Type B pancreatic cell (in vitro differentiated cells): ENCODE measurements at regions not wholly inside any gene's neighbourhood (a gene's known extent, or its start where the extent isn't known, plus 50 kb on each side); places are given as distances from the start of the nearest gene placed in this dataset.

Experiments
- DNase-seq: peaks from one replicate; pipeline ENCODE4 v3.0.0; 2021; ENCODE audit warnings: mixed read lengths; ENCODE audit not compliant: unreplicated experiment; ENCODE audit errors: extremely low spot score
- H3K27ac Mint-ChIP-seq: 2 replicates; pipeline ENCODE4 v1.8.0; 2021; ENCODE audit warnings: mild to moderate bottlenecking, mixed read lengths
- H3K27me3 Mint-ChIP-seq: 2 replicates; pipeline ENCODE4 v1.8.0; 2021; ENCODE audit warnings: mixed read lengths
- H3K36me3 Mint-ChIP-seq: 2 replicates; pipeline ENCODE4 v1.8.0; 2021; ENCODE audit warnings: mixed read lengths
- H3K4me1 Mint-ChIP-seq: one replicate; pipeline ENCODE4 v1.8.0; 2021; ENCODE audit warnings: mixed read lengths; ENCODE audit not compliant: unreplicated experiment
- H3K4me3 Mint-ChIP-seq: 2 replicates; pipeline ENCODE4 v1.8.0; 2021; ENCODE audit warnings: mild to moderate bottlenecking, mixed read lengths
- H3K9me3 Mint-ChIP-seq: 2 replicates; pipeline ENCODE4 v1.8.0; 2021; ENCODE audit warnings: mixed read lengths
- TF ChIP-seq, protein P1 (sequence below): fragments of 200-600 bp; sonication (generic); conservative IDR thresholded peaks from 2 replicates; pipeline ENCODE4 v1.5.0; 2021; ENCODE audit warnings: antibody characterized with exemption, mild to moderate bottlenecking

DNA sequence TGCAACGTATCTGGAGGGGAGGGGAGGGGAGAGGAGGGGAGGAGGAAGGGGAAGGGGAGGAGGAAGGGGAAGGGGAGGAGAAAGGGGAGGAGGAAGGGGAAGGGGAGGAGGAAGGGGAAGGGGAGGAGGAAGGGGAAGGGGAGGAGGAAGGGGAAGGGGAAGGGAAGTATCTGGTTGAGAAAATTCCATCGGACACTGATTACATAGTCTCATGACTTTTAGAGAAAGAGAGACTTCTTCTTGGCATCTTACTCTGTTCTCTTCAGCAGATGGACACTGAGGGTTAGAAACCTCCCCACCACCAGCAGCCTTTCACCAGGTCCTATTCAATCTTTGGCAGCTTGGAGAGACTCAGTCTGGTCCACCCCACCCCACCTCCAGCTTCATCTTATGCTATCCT is 296.3 kb downstream of the TNS1 start:
- peaks cover 5% of the 10 kb centered on the region for H3K9me3 Mint-ChIP-seq
- no peak for DNase-seq
- H3K27me3 Mint-ChIP-seq: no peaks in the 10 kb centered on the region
- TF ChIP-seq, protein P1, sequence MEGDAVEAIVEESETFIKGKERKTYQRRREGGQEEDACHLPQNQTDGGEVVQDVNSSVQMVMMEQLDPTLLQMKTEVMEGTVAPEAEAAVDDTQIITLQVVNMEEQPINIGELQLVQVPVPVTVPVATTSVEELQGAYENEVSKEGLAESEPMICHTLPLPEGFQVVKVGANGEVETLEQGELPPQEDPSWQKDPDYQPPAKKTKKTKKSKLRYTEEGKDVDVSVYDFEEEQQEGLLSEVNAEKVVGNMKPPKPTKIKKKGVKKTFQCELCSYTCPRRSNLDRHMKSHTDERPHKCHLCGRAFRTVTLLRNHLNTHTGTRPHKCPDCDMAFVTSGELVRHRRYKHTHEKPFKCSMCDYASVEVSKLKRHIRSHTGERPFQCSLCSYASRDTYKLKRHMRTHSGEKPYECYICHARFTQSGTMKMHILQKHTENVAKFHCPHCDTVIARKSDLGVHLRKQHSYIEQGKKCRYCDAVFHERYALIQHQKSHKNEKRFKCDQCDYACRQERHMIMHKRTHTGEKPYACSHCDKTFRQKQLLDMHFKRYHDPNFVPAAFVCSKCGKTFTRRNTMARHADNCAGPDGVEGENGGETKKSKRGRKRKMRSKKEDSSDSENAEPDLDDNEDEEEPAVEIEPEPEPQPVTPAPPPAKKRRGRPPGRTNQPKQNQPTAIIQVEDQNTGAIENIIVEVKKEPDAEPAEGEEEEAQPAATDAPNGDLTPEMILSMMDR: no peak
- no peak overlapping the region for H3K4me3 Mint-ChIP-seq
- no peaks in the 10 kb centered on the region for H3K36me3 Mint-ChIP-seq
- no peak overlapping the region for H3K27ac Mint-ChIP-seq
- peaks cover 24% of the 10 kb centered on the region for H3K4me1 Mint-ChIP-seq

DNA sequence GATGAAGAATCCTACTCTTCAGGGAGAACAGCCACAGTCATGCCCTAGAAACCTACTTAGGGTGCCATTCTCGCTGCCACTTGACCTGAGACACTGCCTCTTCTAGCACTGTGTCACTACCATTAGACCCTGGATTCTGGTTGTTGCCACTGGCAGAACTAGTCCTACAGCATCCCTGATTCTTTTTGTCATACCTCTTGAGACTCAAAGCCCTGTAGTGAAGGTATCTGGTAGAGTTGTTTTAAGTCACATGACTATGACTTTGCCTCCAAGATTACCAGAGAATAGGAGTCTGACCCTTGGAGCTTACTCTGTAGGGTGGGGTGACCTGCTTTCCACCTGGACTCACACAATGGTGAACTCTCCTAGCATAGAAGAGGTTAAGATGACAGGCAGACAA is 296.7 kb downstream of the TNS1 start:
- DNase-seq: no peak
- Mint-ChIP-seq H3K4me3 (no peak overlapping the region), H3K36me3 (no peaks in the 10 kb centered on the region), H3K4me1 (peaks cover 24% of the 10 kb centered on the region), H3K27ac (no peak overlapping the region), H3K27me3 (no peaks in the 10 kb centered on the region), H3K9me3 (peaks cover 5% of the 10 kb centered on the region)
- TF ChIP-seq, protein P1: no peak

DNA sequence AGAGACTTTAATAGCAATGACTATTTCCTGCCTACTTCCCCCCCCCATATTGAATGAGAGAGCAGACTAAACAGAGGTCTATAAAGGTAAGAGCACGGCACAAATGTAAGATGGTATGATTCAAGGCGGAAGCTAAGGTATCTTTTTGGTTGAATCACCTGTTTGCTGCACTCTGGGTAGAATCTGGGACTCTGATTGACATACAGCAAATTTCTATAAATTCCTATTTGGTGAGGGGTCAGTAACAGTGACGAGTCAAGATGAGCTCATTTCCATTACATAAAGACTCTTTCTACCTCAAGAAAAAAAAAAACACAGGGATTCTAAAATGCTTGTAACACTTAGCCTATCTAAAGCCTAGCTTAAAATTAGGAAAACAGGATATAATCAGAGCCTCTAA is 297.3 kb downstream of the TNS1 start:
- no peak overlapping the region for H3K4me3 Mint-ChIP-seq
- H3K9me3 Mint-ChIP-seq: peaks cover 5% of the 10 kb centered on the region
- no peak overlapping the region for H3K27ac Mint-ChIP-seq
- DNase-seq: no peak
- no peaks in the 10 kb centered on the region for H3K36me3 Mint-ChIP-seq
- H3K4me1 Mint-ChIP-seq: peaks cover 20% of the 10 kb centered on the region
- TF ChIP-seq, protein P1: no peak
- no peaks in the 10 kb centered on the region for H3K27me3 Mint-ChIP-seq

DNA sequence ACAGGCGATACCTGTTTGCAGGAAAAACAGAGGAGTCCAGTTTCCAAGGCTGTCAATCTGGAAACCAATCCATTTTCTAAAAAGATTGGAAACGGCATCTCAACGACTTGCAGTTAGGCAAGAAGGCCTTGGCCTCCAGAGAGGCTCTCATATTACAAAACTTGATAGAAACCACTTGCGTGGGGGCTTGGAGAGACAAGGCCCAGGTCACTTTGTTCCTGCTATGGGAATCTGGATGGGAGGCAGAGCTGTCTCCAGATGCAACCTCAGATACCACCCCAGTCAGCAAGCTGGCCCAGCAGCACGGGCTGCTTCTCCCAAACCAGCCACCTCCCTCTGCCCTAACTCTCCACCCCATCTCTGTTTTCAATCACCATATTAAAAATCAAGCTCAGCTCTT is 298.8 kb downstream of the TNS1 start:
- no peak for DNase-seq
- Mint-ChIP-seq H3K4me1 (peaks cover 11% of the 10 kb centered on the region), H3K27ac (no peak overlapping the region), H3K36me3 (no peaks in the 10 kb centered on the region), H3K9me3 (peaks cover 5% of the 10 kb centered on the region), H3K27me3 (no peaks in the 10 kb centered on the region), H3K4me3 (no peak overlapping the region)
- TF ChIP-seq, protein P1: no peak

DNA sequence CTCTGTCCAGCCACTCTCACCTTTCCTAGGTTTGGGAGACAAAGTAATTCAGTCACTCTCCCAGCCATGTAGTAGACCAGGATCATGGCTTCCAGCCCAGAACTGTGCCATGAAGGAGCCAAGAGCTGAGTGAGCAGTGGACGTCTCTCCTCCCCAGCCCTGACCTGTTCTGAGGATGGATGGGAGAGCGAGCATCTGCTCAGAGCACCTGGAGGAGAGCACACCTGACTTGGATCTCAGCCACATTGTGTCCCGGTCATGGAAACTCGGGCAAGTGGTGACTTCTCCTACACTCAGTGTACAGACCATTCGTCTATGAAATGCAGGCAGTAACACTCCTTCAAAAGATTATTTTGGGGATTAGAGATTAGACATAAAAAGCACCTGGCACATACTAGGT is 299.7 kb downstream of the TNS1 start:
- Mint-ChIP-seq H3K9me3 (peaks cover 5% of the 10 kb centered on the region), H3K27ac (no peak overlapping the region), H3K27me3 (no peaks in the 10 kb centered on the region), H3K36me3 (no peaks in the 10 kb centered on the region), H3K4me1 (peaks cover 11% of the 10 kb centered on the region), H3K4me3 (no peak overlapping the region)
- DNase-seq: no peak
- TF ChIP-seq, protein P1: no peak

DNA sequence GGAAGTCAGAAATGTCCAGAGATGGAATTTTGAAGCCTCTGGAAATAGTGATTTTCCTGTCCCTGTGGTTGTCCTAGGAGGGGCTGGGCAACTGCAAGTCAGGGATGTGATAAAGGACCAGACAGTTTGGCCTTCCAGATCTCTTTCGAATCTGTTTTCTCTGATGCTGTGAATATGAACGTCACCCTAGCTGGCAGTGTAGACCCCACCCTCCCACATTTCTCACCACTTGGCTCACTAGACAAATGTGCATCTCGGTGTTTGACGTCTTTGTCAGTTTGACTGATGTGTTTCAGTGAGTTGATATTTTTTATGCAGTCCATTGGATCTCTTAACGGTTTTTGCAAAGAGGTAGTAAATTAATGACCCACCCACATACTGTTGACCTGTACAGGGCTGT is 301.2 kb downstream of the TNS1 start:
- no peak overlapping the region for H3K4me3 Mint-ChIP-seq
- no peaks in the 10 kb centered on the region for H3K36me3 Mint-ChIP-seq
- TF ChIP-seq, protein P1: no peak
- no peak for DNase-seq
- H3K27me3 Mint-ChIP-seq: no peaks in the 10 kb centered on the region
- peaks cover 5% of the 10 kb centered on the region for H3K9me3 Mint-ChIP-seq
- peak overlapping the region; percentile 34 for H3K27ac Mint-ChIP-seq
- H3K4me1 Mint-ChIP-seq: peaks cover 4% of the 10 kb centered on the region
